ENCODE measurements at regions not wholly inside any gene's neighbourhood (a gene's known extent, or its start where the extent isn't known, plus 50 kb on each side); places are given as distances from the start of the nearest gene placed in this dataset.

GRCh38 chr4:155073852-155074251 is 134.6 kb upstream of the NPY2R start:
- TF ChIP-seq CTCF (conservative IDR thresholded peaks at IDR 0.05) (no peak), ZFX (IDR thresholded peaks at IDR 0.05) (no peak)
